Left ventricle myocardium inferior (tissue), 1 donor: ENCODE measurements at regions not wholly inside any gene's neighbourhood (a gene's known extent, or its start where the extent isn't known, plus 50 kb on each side); places are given as distances from the start of the nearest gene placed in this dataset.

Experiments used
- DNase-seq: peaks from one replicate; pipeline ENCODE4 v3.0.0-alpha.2; 2020
- H3K27ac ChIP-seq: fragments of 200-600 bp; replicated peaks from 2 replicates; pipeline ENCODE4 v1.8.0; 2021
- H3K27me3 ChIP-seq: fragments of 200-600 bp; 2 replicates; pipeline ENCODE4 v1.8.0; 2021; ENCODE audit warnings: low read depth
- H3K36me3 ChIP-seq: fragments of 200-600 bp; 2 replicates; pipeline ENCODE4 v1.8.0; 2021
- H3K4me1 ChIP-seq: fragments of 200-600 bp; 2 replicates; pipeline ENCODE4 v1.8.0; 2021
- H3K4me3 ChIP-seq: fragments of 200-600 bp; 2 replicates; pipeline ENCODE4 v1.8.0; 2021; ENCODE audit warnings: mild to moderate bottlenecking, moderate library complexity
- H3K9me3 ChIP-seq: fragments of 200-600 bp; replicated peaks from 2 replicates; pipeline ENCODE4 v1.8.0; 2021
- CTCF ChIP-seq: fragments of 200-600 bp; IDR thresholded peaks from 2 replicates; pipeline ENCODE4 v1.8.0; 2021; ENCODE audit warnings: antibody characterized with exemption, mild to moderate bottlenecking, borderline replicate concordance
- intact Hi-C: fragments of 100-400 bp; cut with micrococcal nuclease; formaldehyde crosslinking; loops from one replicate; pipeline ENCODE4 v1.11.0; 2022
- donor health status: DM: no; HTN: yes; CAD: no; lungs with severe emphysema.

GRCh38 chr13:86085890-86086289 is 286.7 kb upstream of the SLITRK6 start:
- DNase-seq: no peak
- intact Hi-C loops: no loop called here
- Histone ChIP-seq H3K27me3 (no peaks in the 10 kb centered on the region), H3K4me1 (no peaks in the 10 kb centered on the region), H3K27ac (no peak overlapping the region), H3K36me3 (no peaks in the 10 kb centered on the region), H3K4me3 (no peak overlapping the region), H3K9me3 (no peaks in the 10 kb centered on the region)
- TF ChIP-seq CTCF: peak; percentile 34

GRCh38 chr13:86082121-86082520 is 282.9 kb upstream of the SLITRK6 start:
- H3K9me3 ChIP-seq: no peaks in the 10 kb centered on the region
- H3K27ac ChIP-seq: no peak overlapping the region
- H3K36me3 ChIP-seq: no peaks in the 10 kb centered on the region
- no peak for TF ChIP-seq CTCF
- no peak overlapping the region for H3K4me3 ChIP-seq
- H3K27me3 ChIP-seq: no peaks in the 10 kb centered on the region
- intact Hi-C loops: no loop called here
- no peaks in the 10 kb centered on the region for H3K4me1 ChIP-seq
- DNase-seq: no peak

GRCh38 chr13:86080340-86080995 is 281.2 kb upstream of the SLITRK6 start:
- no peak for DNase-seq
- Histone ChIP-seq H3K4me1 (no peaks in the 10 kb centered on the region), H3K27me3 (no peaks in the 10 kb centered on the region), H3K27ac (no peak overlapping the region), H3K4me3 (no peak overlapping the region), H3K36me3 (no peaks in the 10 kb centered on the region), H3K9me3 (no peaks in the 10 kb centered on the region)
- TF ChIP-seq CTCF: no peak
- intact Hi-C loops: no loop called here

- TF ChIP-seq CTCF: no peak
- Histone ChIP-seq H3K9me3 (no peaks in the 10 kb centered on the region), H3K27ac (no peak overlapping the region), H3K36me3 (no peaks in the 10 kb centered on the region), H3K4me1 (no peaks in the 10 kb centered on the region), H3K27me3 (no peaks in the 10 kb centered on the region), H3K4me3 (no peak overlapping the region)
- intact Hi-C loops: no loop called here
- no peak for DNase-seq
These were observed 267.6 kb upstream of the SLITRK6 start for GRCh38 chr13:86066611-86067365.

GRCh38 chr13:86052141-86052540 is 252.9 kb upstream of the SLITRK6 start:
- Histone ChIP-seq H3K4me1 (no peaks in the 10 kb centered on the region), H3K27ac (no peak overlapping the region), H3K4me3 (no peak overlapping the region), H3K36me3 (no peaks in the 10 kb centered on the region), H3K9me3 (peaks cover 18% of the 10 kb centered on the region), H3K27me3 (no peaks in the 10 kb centered on the region)
- intact Hi-C loops: no loop called here
- no peak for TF ChIP-seq CTCF
- no peak for DNase-seq
